Tibial nerve (tissue), 4 donors: ENCODE measurements at regions not wholly inside any gene's neighbourhood (a gene's known extent, or its start where the extent isn't known, plus 50 kb on each side); places are given as distances from the start of the nearest gene placed in this dataset.
A peak's percentile ranks its signal among the peaks of the same experiment; 100 is the strongest.
"Not testable (repeated sequence)": the region's sequence is repeated elsewhere in the genome, so short reads cannot be mapped to it uniquely, and the experiment has no call there.

Experiments
- DNase-seq, 2 donors: peaks; one replicate each; pipeline ENCODE4 v3.0.0-alpha.2; 2019; ENCODE audit warnings: low spot score in 2 of 2
- H3K27ac ChIP-seq, 4 donors: fragments of 200-600 bp; sonication (generic) in 3 of 4; one replicate each; pipeline ENCODE4 v1.5.1; 2017 to 2019; ENCODE audit warnings: mild to moderate bottlenecking in 1 of 4
- H3K27me3 ChIP-seq, 2 donors: fragments of 200-600 bp; sonication (generic) in 1 of 2; one replicate each; pipeline versions ENCODE4 v1.5.1 to v1.6.0; 2017 to 2019
- H3K36me3 ChIP-seq, 3 donors: fragments of 200-600 bp; sonication (generic); one replicate each; pipeline ENCODE4 v1.5.1; 2018 to 2019
- H3K4me1 ChIP-seq, 4 donors: fragments of 200-600 bp; sonication (generic) in 3 of 4; one replicate each; pipeline ENCODE4 v1.5.1; 2017 to 2019
- H3K4me3 ChIP-seq, 4 donors: fragments of 200-600 bp; sonication (generic) in 3 of 4; one replicate each; pipeline ENCODE4 v1.5.1; 2017 to 2019; ENCODE audit warnings: mild to moderate bottlenecking in 1 of 4, moderate library complexity in 1 of 4
- H3K9me3 ChIP-seq, 4 donors: fragments of 200-600 bp; sonication (generic) in 3 of 4; one replicate each; pipeline ENCODE4 v1.5.1; 2017 to 2019
- EP300 ChIP-seq, 2 donors: sonication (generic); formaldehyde crosslinking; IDR thresholded peaks; one replicate each; pipeline ENCODE4 v1.6.1; 2017; ENCODE audit warnings: antibody characterized with exemption in 2 of 2, mild to moderate bottlenecking in 1 of 2
- POLR2A ChIP-seq, 2 donors: fragments of 450-650 bp; IDR thresholded peaks; one replicate each; pipeline ENCODE4 v1.6.1; 2017; ENCODE audit warnings: antibody characterized with exemption in 2 of 2, mild to moderate bottlenecking in 2 of 2, moderate library complexity in 2 of 2
- WGBS, 2 donors: methylation state at CpG; one replicate each; pipeline ENCODE4 v1.1.5; 2018; 5-methylcytosine and 5-hydroxymethylcytosine counted together
- TF ChIP-seq, protein P1 (sequence below), 5 experiments: fragments of 200-600 bp in 3 of 5; fragments of 450-650 bp in 2 of 5; sonication (generic) in 3 of 5; IDR thresholded peaks; one replicate each; pipeline ENCODE4 v1.5.1; 2016 to 2019; ENCODE audit warnings: antibody characterized with exemption in 5 of 5, mild to moderate bottlenecking in 3 of 5, moderate library complexity in 2 of 5

- Histone ChIP-seq H3K4me3 (no peak overlapping the region), H3K9me3 (no peaks in the 10 kb centered on the region), H3K4me1 (no peaks in the 10 kb centered on the region), H3K27me3 (no peaks in the 10 kb centered on the region), H3K27ac (no peak overlapping the region), H3K36me3 (no peaks in the 10 kb centered on the region)
- no peak for TF ChIP-seq EP300 (IDR thresholded peaks at IDR 0.05)
- TF ChIP-seq, protein P1, sequence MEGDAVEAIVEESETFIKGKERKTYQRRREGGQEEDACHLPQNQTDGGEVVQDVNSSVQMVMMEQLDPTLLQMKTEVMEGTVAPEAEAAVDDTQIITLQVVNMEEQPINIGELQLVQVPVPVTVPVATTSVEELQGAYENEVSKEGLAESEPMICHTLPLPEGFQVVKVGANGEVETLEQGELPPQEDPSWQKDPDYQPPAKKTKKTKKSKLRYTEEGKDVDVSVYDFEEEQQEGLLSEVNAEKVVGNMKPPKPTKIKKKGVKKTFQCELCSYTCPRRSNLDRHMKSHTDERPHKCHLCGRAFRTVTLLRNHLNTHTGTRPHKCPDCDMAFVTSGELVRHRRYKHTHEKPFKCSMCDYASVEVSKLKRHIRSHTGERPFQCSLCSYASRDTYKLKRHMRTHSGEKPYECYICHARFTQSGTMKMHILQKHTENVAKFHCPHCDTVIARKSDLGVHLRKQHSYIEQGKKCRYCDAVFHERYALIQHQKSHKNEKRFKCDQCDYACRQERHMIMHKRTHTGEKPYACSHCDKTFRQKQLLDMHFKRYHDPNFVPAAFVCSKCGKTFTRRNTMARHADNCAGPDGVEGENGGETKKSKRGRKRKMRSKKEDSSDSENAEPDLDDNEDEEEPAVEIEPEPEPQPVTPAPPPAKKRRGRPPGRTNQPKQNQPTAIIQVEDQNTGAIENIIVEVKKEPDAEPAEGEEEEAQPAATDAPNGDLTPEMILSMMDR (IDR thresholded peaks at IDR 0.05), result no peak
- TF ChIP-seq POLR2A (IDR thresholded peaks at IDR 0.05), result no peak
- no peak for DNase-seq
- 87 to 92% methylated on average over 5 of the region's 5 CpGs for WGBS, 2 donors
Measured at GRCh38 chr1:78301141-78301540, 189.6 kb upstream of the PTGFR start.

- Histone ChIP-seq H3K4me3 (no peak overlapping the region), H3K9me3 (no peaks in the 10 kb centered on the region), H3K27me3 (no peaks in the 10 kb centered on the region), H3K36me3 (no peaks in the 10 kb centered on the region), H3K4me1 (no peaks in the 10 kb centered on the region), H3K27ac (peak overlapping the region in 1 of 4 donors; percentile 18)
- WGBS, 2 donors, result 53 to 59% methylated on average over 2 of the region's 2 CpGs
- TF ChIP-seq, protein P1 (IDR thresholded peaks at IDR 0.05), result no peak
- peak; percentile 35 to 87 for TF ChIP-seq EP300 (IDR thresholded peaks at IDR 0.05)
- peak in 1 of 2 donors; percentile 90 for DNase-seq
Measured at GRCh38 chr1:78303620-78304019, 187.2 kb upstream of the PTGFR start.

DNA sequence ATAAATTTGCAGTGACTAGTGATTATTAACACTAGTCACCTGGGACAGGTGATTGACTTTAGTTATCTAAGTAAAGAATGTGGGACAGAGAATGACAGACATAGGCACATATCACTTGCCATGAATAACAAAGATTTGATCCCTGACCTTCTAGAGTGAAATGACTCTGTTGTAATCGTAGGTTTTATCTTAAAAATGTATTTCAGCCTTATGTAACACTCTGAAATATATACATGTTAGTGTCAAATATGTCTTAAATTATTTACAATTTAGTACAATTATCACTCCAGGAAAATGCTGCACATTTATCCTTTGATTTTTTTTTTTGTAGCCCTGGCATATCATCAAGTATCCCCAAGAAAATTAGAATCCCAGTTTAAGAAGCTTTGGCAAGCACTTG lies 186.4 kb upstream of the PTGFR start:
- no peak for DNase-seq
- WGBS, 2 donors, result 59 to 76% methylated on average over 1 of the region's 1 CpG

DNA sequence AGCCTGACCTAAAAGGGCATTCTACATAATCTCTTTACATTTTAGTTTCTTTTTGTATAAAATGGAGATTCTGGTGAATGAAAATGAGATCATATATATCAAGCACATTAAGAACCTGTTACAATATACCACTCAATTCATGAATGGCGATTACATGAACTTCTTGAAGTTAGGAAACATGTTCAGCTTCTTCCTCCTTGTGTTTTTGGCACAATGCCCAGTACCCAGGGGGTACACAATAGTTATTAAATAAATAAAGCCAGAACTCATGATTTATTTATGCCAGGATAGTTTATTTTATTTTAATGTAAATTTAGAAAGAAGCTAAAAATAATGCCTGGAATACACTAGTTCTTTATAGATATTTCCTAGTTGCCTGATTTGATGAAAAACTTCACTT lies 186.0 kb upstream of the PTGFR start:
- H3K9me3 ChIP-seq, result no peaks in the 10 kb centered on the region
- DNase-seq, result no peak
- no peak overlapping the region for H3K27ac ChIP-seq
- WGBS, 2 donors, result 83 to 86% methylated on average over 1 of the region's 1 CpG
- no peaks in the 10 kb centered on the region for H3K27me3 ChIP-seq
- H3K4me3 ChIP-seq, result no peak overlapping the region
- no peaks in the 10 kb centered on the region for H3K36me3 ChIP-seq
- H3K4me1 ChIP-seq, result no peaks in the 10 kb centered on the region
- TF ChIP-seq, protein P1 (IDR thresholded peaks at IDR 0.05), result no peak
- TF ChIP-seq EP300 (IDR thresholded peaks at IDR 0.05), result no peak
- TF ChIP-seq POLR2A (IDR thresholded peaks at IDR 0.05), result no peak

More for the DNA sequence above, 186.4 kb upstream of the PTGFR start:
- H3K27ac ChIP-seq, result no peak overlapping the region
- no peaks in the 10 kb centered on the region for H3K4me1 ChIP-seq
- TF ChIP-seq POLR2A (IDR thresholded peaks at IDR 0.05) (no peak), EP300 (IDR thresholded peaks at IDR 0.05) (no peak)
- TF ChIP-seq, protein P1 (IDR thresholded peaks at IDR 0.05), result no peak
- no peak overlapping the region for H3K4me3 ChIP-seq
- no peaks in the 10 kb centered on the region for H3K9me3 ChIP-seq
- H3K27me3 ChIP-seq, result no peaks in the 10 kb centered on the region
- no peaks in the 10 kb centered on the region for H3K36me3 ChIP-seq

- not testable (repeated sequence) for DNase-seq, H3K27ac ChIP-seq, H3K27me3 ChIP-seq, H3K4me1 ChIP-seq, H3K36me3 ChIP-seq, H3K4me3 ChIP-seq
- peaks cover 0 to 15% (median 0%) of the 10 kb centered on the region in 4 donors for H3K9me3 ChIP-seq
- 80 to 84% methylated on average over 9 to 10 of the region's 11 CpGs for WGBS, 2 donors
Measured at GRCh38 chr1:78310261-78310660, 180.5 kb upstream of the PTGFR start.

GRCh38 chr1:78318011-78318410 lies 172.8 kb upstream of the PTGFR start:
- no peak for DNase-seq
- peaks cover 0 to 6% (median 0%) of the 10 kb centered on the region in 4 donors for H3K9me3 ChIP-seq
- H3K4me1 ChIP-seq, result peaks cover 0 to 6% (median 0%) of the 10 kb centered on the region in 4 donors
- 32 to 49% methylated on average over 2 of the region's 2 CpGs for WGBS, 2 donors
- no peak overlapping the region for H3K27ac ChIP-seq
- no peaks in the 10 kb centered on the region for H3K36me3 ChIP-seq
- H3K4me3 ChIP-seq, result no peak overlapping the region
- no peaks in the 10 kb centered on the region for H3K27me3 ChIP-seq
- TF ChIP-seq POLR2A (IDR thresholded peaks at IDR 0.05), result no peak
- TF ChIP-seq, protein P1 (IDR thresholded peaks at IDR 0.05), result no peak
- TF ChIP-seq EP300 (IDR thresholded peaks at IDR 0.05), result no peak
